Ishikawa (cell line): ENCODE measurements at regions not wholly inside any gene's neighbourhood (a gene's known extent, or its start where the extent isn't known, plus 50 kb on each side); places are given as distances from the start of the nearest gene placed in this dataset.

Source experiments
- CEBPB ChIP-seq: IDR thresholded peaks from 2 replicates; pipeline ENCODE4 v1.6.1; 2012
- CREB1 ChIP-seq: IDR thresholded peaks from 2 replicates; pipeline ENCODE4 v1.6.1; 2012; ENCODE audit warnings: low read depth
- EGR1 ChIP-seq: IDR thresholded peaks from 2 replicates; pipeline ENCODE4 v1.6.1; 2012
- EP300 ChIP-seq: IDR thresholded peaks from 2 replicates; pipeline ENCODE4 v1.6.1; 2012; ENCODE audit warnings: borderline replicate concordance
- FOXM1 ChIP-seq: IDR thresholded peaks from 2 replicates; pipeline ENCODE4 v1.6.1; 2012; ENCODE audit warnings: low read depth, borderline replicate concordance
- MAX ChIP-seq: IDR thresholded peaks from 2 replicates; pipeline ENCODE4 v1.6.1; 2012
- NFIC ChIP-seq: IDR thresholded peaks from 2 replicates; pipeline ENCODE4 v1.6.1; 2012
- RAD21 ChIP-seq: IDR thresholded peaks from 2 replicates; pipeline ENCODE4 v1.6.1; 2012; ENCODE audit warnings: low read depth
- REST ChIP-seq: IDR thresholded peaks from 2 replicates; pipeline ENCODE4 v1.6.1; 2012; ENCODE audit warnings: low read depth, mild to moderate bottlenecking
- TAF1 ChIP-seq: IDR thresholded peaks from 2 replicates; pipeline ENCODE4 v1.6.1; 2012; ENCODE audit warnings: low read depth, mild to moderate bottlenecking
- TCF12 ChIP-seq: IDR thresholded peaks from 2 replicates; pipeline ENCODE4 v1.6.1; 2012; ENCODE audit warnings: low read depth
- TEAD4 ChIP-seq: IDR thresholded peaks from 2 replicates; pipeline ENCODE4 v1.6.1; 2012
- USF1 ChIP-seq: IDR thresholded peaks from 2 replicates; pipeline ENCODE4 v1.6.1; 2012
- YY1 ChIP-seq: IDR thresholded peaks from 2 replicates; pipeline ENCODE4 v1.6.1; 2012; ENCODE audit warnings: low read depth
- ZBTB7A ChIP-seq: IDR thresholded peaks from 2 replicates; pipeline ENCODE4 v1.6.1; 2012; ENCODE audit warnings: low read depth

- no peak for TF ChIP-seq CREB1
- no peak for TF ChIP-seq TEAD4
- TF ChIP-seq REST, result no peak
- TF ChIP-seq RAD21, result no peak
- TF ChIP-seq MAX, result no peak
- TF ChIP-seq ZBTB7A, result no peak
These were observed 298.1 kb downstream of the GALR1 start for GRCh38 chr18:77547757-77548156.

- TF ChIP-seq EP300, result no peak
- no peak for TF ChIP-seq CREB1
- no peak for TF ChIP-seq EGR1
- TF ChIP-seq TAF1, result no peak
- TF ChIP-seq CEBPB, result no peak
- TF ChIP-seq TEAD4, result no peak
- TF ChIP-seq FOXM1, result no peak
- TF ChIP-seq REST, result no peak
- TF ChIP-seq USF1, result no peak
- no peak for TF ChIP-seq NFIC
- no peak for TF ChIP-seq YY1
- TF ChIP-seq MAX, result no peak
- no peak for TF ChIP-seq ZBTB7A
- no peak for TF ChIP-seq TCF12
- TF ChIP-seq RAD21, result no peak
These were observed 299.3 kb downstream of the GALR1 start for GRCh38 chr18:77548790-77549420.

GRCh38 chr18:77550625-77551024, 301.0 kb downstream of the GALR1 start:
- TF ChIP-seq TEAD4, result no peak
- TF ChIP-seq USF1, result no peak

- TF ChIP-seq EP300 (no peak), NFIC (no peak), FOXM1 (no peak), RAD21 (no peak), MAX (no peak), TCF12 (no peak), TAF1 (no peak), EGR1 (no peak), REST (no peak), TEAD4 (no peak), USF1 (no peak), CEBPB (no peak), YY1 (no peak), CREB1 (no peak)
These were observed 301.4 kb downstream of the GALR1 start for GRCh38 chr18:77551055-77551454.
